Fibroblast of pulmonary artery (primary cell): ENCODE measurements at regions not wholly inside any gene's neighbourhood (a gene's known extent, or its start where the extent isn't known, plus 50 kb on each side); places are given as distances from the start of the nearest gene placed in this dataset.
A peak's percentile ranks its signal among the peaks of the same experiment; 100 is the strongest.

Source experiments
- DNase-seq: peaks from one replicate; pipeline ENCODE4 v3.0.0-alpha.2; 2010; ENCODE audit warnings: low read depth
- H3K4me3 ChIP-seq: replicated peaks from 2 replicates; pipeline ENCODE4 v1.5.1; 2011; ENCODE audit warnings: low read depth, mild to moderate bottlenecking, control low read depth, low read length, moderate library complexity
- CTCF ChIP-seq: IDR thresholded peaks from 2 replicates; pipeline ENCODE4 v1.5.1; 2011; ENCODE audit warnings: mild to moderate bottlenecking, control low read depth, low read length, inconsistent platforms; ENCODE audit errors: missing control alignments

GRCh38 chr1:230577537-230577936 lies 64.7 kb upstream of the COG2 start:
- TF ChIP-seq CTCF = no peak
- DNase-seq = no peak
- H3K4me3 ChIP-seq = no peak overlapping the region

GRCh38 chr1:230575886-230576500 lies 66.3 kb upstream of the COG2 start:
- no peak for TF ChIP-seq CTCF

GRCh38 chr1:230574502-230574901 lies 67.8 kb upstream of the COG2 start:
- DNase-seq = no peak
- H3K4me3 ChIP-seq = no peak overlapping the region
- TF ChIP-seq CTCF = no peak

More at GRCh38 chr1:230575886-230576500, 66.3 kb upstream of the COG2 start:
- DNase-seq = no peak
- no peak overlapping the region for H3K4me3 ChIP-seq

GRCh38 chr1:230573658-230574057 lies 68.6 kb upstream of the COG2 start:
- no peak for DNase-seq
- H3K4me3 ChIP-seq = no peak overlapping the region
- TF ChIP-seq CTCF = no peak

- no peak overlapping the region for H3K4me3 ChIP-seq
- peak; percentile 22 for DNase-seq
- TF ChIP-seq CTCF = no peak
Measured at GRCh38 chr1:230572121-230573105, 69.9 kb upstream of the COG2 start.

- DNase-seq = no peak
- TF ChIP-seq CTCF = no peak
- H3K4me3 ChIP-seq = no peak overlapping the region
Measured at GRCh38 chr1:230570724-230571360, 71.4 kb upstream of the COG2 start.
